ENCODE measurements at regions not wholly inside any gene's neighbourhood (a gene's known extent, or its start where the extent isn't known, plus 50 kb on each side); places are given as distances from the start of the nearest gene placed in this dataset.

DNA sequence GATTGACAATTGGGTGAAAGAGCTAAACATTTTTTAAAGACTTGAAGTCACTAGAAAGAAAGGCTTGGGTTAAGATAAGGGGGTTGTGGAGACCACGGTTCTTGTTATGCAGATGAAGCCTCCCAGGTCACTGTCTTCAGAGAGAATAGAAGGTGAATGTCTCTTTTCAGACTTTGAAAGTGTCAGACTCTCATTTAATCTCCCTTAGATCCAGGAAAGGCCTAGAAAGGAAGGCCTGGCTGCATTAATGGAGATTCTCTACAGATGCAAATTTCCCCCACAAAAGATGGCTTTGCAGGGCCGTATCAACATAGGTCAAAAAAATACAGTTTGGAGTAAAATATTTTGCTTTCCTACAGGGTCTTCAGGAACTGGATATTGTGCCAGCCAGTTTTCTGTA is 193.9 kb downstream of the RTP5 start:
- no peaks in the 10 kb centered on the region for H3K36me3 ChIP-seq (replicated peaks; ENCODE audit: insufficient read depth, low read depth)
- no peak for TF ChIP-seq CTCF (IDR thresholded peaks at IDR 0.05; ENCODE audit: poor library complexity)
- TF ChIP-seq EZH2 (IDR thresholded peaks at IDR 0.05; ENCODE audit: borderline replicate concordance): no peak
- TF ChIP-seq EZH2phosphoT487 (IDR thresholded peaks at IDR 0.05; ENCODE audit: low read depth, severe bottlenecking, unreplicated experiment): no peak
- no peak overlapping the region for H3K27ac ChIP-seq
- no peaks in the 10 kb centered on the region for H3K4me1 ChIP-seq (ENCODE audit: insufficient read depth)
- no peaks in the 10 kb centered on the region for H3K9me2 ChIP-seq (replicated peaks; ENCODE audit: insufficient read depth)
- 48% methylated on average over 2 of the region's 2 CpGs for WGBS (ENCODE audit: low lambda C conversion rate, missing lambda C conversion rate)
- no peaks in the 10 kb centered on the region for H4K20me1 ChIP-seq (ENCODE audit: insufficient read depth, poor library complexity, severe bottlenecking)
- no peak overlapping the region for H2AFZ ChIP-seq
- H3K79me2 ChIP-seq: no peaks in the 10 kb centered on the region
- no peaks in the 10 kb centered on the region for H3K27me3 ChIP-seq
- no peaks in the 10 kb centered on the region for H3K9me3 ChIP-seq (ENCODE audit: low read depth)
- H3K4me3 ChIP-seq: no peak overlapping the region
- H3K4me2 ChIP-seq: no peak overlapping the region
- DNase-seq (ENCODE audit: low spot score): no peak

DNA sequence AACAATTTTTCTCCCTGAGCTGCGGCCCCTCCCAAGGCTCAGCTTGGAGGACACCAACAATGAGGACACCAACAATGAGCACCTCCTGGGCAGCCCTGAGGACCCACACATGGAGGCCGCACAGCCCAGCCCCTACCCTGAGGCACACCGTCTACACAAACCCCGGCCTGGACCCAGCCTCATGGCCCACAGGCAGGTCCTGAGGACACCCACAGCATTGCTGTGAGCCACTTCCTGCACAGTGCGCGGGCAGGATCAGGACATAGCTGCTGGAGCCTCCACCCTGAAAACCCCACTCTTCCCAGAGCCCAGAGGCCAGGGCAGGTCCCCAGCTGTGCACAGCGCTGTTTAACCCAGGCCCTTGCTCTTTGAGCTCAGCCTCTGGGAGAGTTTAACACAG is 194.3 kb downstream of the RTP5 start:
- TF ChIP-seq EZH2phosphoT487 (IDR thresholded peaks at IDR 0.05; ENCODE audit: low read depth, severe bottlenecking, unreplicated experiment) (no peak), EZH2 (IDR thresholded peaks at IDR 0.05; ENCODE audit: borderline replicate concordance) (no peak), CTCF (IDR thresholded peaks at IDR 0.05; ENCODE audit: poor library complexity) (no peak)
- no peaks in the 10 kb centered on the region for H3K9me3 ChIP-seq (ENCODE audit: low read depth)
- H3K4me3 ChIP-seq: no peak overlapping the region
- no peaks in the 10 kb centered on the region for H3K79me2 ChIP-seq
- no peaks in the 10 kb centered on the region for H3K9me2 ChIP-seq (replicated peaks; ENCODE audit: insufficient read depth)
- no peaks in the 10 kb centered on the region for H4K20me1 ChIP-seq (ENCODE audit: insufficient read depth, poor library complexity, severe bottlenecking)
- DNase-seq (ENCODE audit: low spot score): no peak
- H3K27ac ChIP-seq: no peak overlapping the region
- peaks cover 3% of the 10 kb centered on the region for H3K4me1 ChIP-seq (ENCODE audit: insufficient read depth)
- H3K4me2 ChIP-seq: no peak overlapping the region
- no peaks in the 10 kb centered on the region for H3K36me3 ChIP-seq (replicated peaks; ENCODE audit: insufficient read depth, low read depth)
- WGBS (ENCODE audit: low lambda C conversion rate, missing lambda C conversion rate): 84% methylated on average over 7 of the region's 7 CpGs
- H2AFZ ChIP-seq: no peak overlapping the region
- no peaks in the 10 kb centered on the region for H3K27me3 ChIP-seq

DNA sequence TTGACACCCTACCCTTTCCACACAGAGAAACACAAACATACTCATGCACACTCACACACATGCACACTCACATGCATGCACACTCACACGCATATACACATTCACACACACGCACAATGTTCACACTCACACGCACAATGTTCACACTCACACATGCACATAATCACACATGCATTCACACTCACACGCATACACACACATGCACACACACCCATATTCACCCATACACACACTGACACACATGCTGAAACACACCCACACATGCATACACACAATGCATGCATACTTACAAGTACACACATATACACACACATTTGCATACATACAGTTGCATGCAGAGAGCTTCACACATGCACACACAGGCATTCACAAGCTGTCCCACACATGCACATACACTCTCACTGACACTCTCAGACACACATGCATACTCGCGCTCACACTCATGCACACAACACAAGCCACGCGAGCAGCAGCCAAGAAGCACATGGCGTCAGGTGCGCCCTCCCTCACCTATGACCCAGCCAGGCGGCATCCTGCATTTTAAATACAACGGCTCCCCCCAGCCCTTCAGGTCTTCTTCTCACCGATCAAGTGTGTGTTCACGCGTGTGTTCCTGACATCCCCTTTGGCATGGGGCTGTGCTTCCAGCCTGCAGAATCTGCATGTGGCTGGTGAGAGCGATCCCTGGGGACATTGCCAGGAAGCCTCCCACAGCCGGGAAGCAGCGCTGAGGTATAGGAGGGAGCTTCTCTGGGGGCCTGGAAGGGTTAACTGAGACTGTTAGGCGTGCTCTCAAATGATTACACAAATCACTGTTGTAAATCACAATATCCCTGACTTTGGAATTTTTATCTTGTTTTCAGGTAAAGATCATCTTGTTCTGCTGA is 195.1 kb downstream of the RTP5 start:
- no peaks in the 10 kb centered on the region for H3K9me2 ChIP-seq (replicated peaks; ENCODE audit: insufficient read depth)
- H3K4me2 ChIP-seq: no peak overlapping the region

More for the DNA sequence above, 195.1 kb downstream of the RTP5 start:
- Histone ChIP-seq H3K9me3 (ENCODE audit: low read depth) (no peaks in the 10 kb centered on the region), H3K4me3 (no peak overlapping the region), H3K36me3 (replicated peaks; ENCODE audit: insufficient read depth, low read depth) (no peaks in the 10 kb centered on the region), H4K20me1 (ENCODE audit: insufficient read depth, poor library complexity, severe bottlenecking) (no peaks in the 10 kb centered on the region), H2AFZ (no peak overlapping the region), H3K79me2 (no peaks in the 10 kb centered on the region), H3K27ac (no peak overlapping the region), H3K27me3 (no peaks in the 10 kb centered on the region), H3K4me1 (ENCODE audit: insufficient read depth) (peaks cover 10% of the 10 kb centered on the region)
- 89% methylated on average over 19 of the region's 19 CpGs for WGBS (ENCODE audit: low lambda C conversion rate, missing lambda C conversion rate)
- TF ChIP-seq EZH2 (IDR thresholded peaks at IDR 0.05; ENCODE audit: borderline replicate concordance) (no peak), EZH2phosphoT487 (IDR thresholded peaks at IDR 0.05; ENCODE audit: low read depth, severe bottlenecking, unreplicated experiment) (no peak), CTCF (IDR thresholded peaks at IDR 0.05; ENCODE audit: poor library complexity) (no peak)
- no peak for DNase-seq (ENCODE audit: low spot score)
